H1 (cell line): ENCODE measurements at regions not wholly inside any gene's neighbourhood (a gene's known extent, or its start where the extent isn't known, plus 50 kb on each side); places are given as distances from the start of the nearest gene placed in this dataset.

Source experiments
- BCL11A ChIP-seq, 2 experiments: IDR thresholded peaks; one replicate each; pipeline ENCODE4 v1.6.1; 2011; ENCODE audit warnings: low read depth in 2 of 2, low read length in 2 of 2, mild to moderate bottlenecking in 2 of 2
- CEBPB ChIP-seq: IDR thresholded peaks from 2 replicates; pipeline ENCODE4 v1.6.1; 2012; ENCODE audit warnings: low read depth, low read length
- EGR1 ChIP-seq: IDR thresholded peaks from 2 replicates; pipeline ENCODE4 v1.6.1; 2011; ENCODE audit warnings: low read depth, low read length, borderline replicate concordance
- JUND ChIP-seq: IDR thresholded peaks from 2 replicates; pipeline ENCODE4 v1.6.1; 2011; ENCODE audit warnings: mild to moderate bottlenecking, improper control_type of control experiment, low read length
- RFX5 ChIP-seq: IDR thresholded peaks from 2 replicates; pipeline ENCODE4 v1.6.1; 2011; ENCODE audit warnings: low read depth, low read length, improper control_type of control experiment, borderline replicate concordance
- SIN3A ChIP-seq, 2 experiments: IDR thresholded peaks in 1 of 2; conservative IDR thresholded peaks in 1 of 2; 2 replicates each; pipeline ENCODE4 v1.6.1; 2011 to 2012; ENCODE audit warnings: low read length in 2 of 2, improper control_type of control experiment in 1 of 2, low read depth in 1 of 2, mild to moderate bottlenecking in 1 of 2
- SP1 ChIP-seq: IDR thresholded peaks from 2 replicates; pipeline ENCODE4 v1.6.1; 2011; ENCODE audit warnings: low read depth, low read length
- TF ChIP-seq, protein P1 (sequence below): fragments of 300-600 bp; sonication (generic); IDR thresholded peaks from 2 replicates; pipeline ENCODE4 v1.7.1; 2012; ENCODE audit warnings: low read length, moderate library complexity, mild to moderate bottlenecking, inconsistent platforms; ENCODE audit not compliant: insufficient replicate concordance
- TF ChIP-seq, protein P2 (sequence below): IDR thresholded peaks from 2 replicates; pipeline ENCODE4 v1.6.1; 2012; ENCODE audit warnings: low read length, inconsistent platforms

DNA sequence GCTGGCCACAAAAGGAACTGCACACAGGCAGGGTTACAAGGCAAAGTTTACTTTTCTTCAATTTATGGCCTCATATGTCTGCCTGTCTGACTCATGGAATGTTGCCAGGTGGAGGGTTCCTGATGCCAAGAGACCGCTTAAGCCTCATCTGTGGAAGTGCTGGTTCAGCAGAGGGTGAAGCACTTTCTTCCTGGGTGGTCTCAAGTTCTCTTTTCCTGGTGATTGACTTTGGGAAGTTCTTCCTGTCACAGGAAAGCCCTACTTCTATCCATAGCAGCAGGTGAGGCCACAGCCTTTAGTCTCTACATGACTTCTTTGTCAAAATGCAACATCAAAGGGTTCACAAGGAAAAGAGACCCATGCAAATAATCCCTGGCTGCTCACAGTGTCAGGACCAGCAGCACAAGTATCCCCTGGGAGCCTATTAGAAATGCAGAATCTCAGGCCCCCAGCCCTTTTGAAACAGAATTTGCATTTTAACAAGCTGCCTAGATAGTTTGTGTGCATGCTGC lies 81.4 kb upstream of the IGFBP7 start (continued):
- TF ChIP-seq, protein P1, sequence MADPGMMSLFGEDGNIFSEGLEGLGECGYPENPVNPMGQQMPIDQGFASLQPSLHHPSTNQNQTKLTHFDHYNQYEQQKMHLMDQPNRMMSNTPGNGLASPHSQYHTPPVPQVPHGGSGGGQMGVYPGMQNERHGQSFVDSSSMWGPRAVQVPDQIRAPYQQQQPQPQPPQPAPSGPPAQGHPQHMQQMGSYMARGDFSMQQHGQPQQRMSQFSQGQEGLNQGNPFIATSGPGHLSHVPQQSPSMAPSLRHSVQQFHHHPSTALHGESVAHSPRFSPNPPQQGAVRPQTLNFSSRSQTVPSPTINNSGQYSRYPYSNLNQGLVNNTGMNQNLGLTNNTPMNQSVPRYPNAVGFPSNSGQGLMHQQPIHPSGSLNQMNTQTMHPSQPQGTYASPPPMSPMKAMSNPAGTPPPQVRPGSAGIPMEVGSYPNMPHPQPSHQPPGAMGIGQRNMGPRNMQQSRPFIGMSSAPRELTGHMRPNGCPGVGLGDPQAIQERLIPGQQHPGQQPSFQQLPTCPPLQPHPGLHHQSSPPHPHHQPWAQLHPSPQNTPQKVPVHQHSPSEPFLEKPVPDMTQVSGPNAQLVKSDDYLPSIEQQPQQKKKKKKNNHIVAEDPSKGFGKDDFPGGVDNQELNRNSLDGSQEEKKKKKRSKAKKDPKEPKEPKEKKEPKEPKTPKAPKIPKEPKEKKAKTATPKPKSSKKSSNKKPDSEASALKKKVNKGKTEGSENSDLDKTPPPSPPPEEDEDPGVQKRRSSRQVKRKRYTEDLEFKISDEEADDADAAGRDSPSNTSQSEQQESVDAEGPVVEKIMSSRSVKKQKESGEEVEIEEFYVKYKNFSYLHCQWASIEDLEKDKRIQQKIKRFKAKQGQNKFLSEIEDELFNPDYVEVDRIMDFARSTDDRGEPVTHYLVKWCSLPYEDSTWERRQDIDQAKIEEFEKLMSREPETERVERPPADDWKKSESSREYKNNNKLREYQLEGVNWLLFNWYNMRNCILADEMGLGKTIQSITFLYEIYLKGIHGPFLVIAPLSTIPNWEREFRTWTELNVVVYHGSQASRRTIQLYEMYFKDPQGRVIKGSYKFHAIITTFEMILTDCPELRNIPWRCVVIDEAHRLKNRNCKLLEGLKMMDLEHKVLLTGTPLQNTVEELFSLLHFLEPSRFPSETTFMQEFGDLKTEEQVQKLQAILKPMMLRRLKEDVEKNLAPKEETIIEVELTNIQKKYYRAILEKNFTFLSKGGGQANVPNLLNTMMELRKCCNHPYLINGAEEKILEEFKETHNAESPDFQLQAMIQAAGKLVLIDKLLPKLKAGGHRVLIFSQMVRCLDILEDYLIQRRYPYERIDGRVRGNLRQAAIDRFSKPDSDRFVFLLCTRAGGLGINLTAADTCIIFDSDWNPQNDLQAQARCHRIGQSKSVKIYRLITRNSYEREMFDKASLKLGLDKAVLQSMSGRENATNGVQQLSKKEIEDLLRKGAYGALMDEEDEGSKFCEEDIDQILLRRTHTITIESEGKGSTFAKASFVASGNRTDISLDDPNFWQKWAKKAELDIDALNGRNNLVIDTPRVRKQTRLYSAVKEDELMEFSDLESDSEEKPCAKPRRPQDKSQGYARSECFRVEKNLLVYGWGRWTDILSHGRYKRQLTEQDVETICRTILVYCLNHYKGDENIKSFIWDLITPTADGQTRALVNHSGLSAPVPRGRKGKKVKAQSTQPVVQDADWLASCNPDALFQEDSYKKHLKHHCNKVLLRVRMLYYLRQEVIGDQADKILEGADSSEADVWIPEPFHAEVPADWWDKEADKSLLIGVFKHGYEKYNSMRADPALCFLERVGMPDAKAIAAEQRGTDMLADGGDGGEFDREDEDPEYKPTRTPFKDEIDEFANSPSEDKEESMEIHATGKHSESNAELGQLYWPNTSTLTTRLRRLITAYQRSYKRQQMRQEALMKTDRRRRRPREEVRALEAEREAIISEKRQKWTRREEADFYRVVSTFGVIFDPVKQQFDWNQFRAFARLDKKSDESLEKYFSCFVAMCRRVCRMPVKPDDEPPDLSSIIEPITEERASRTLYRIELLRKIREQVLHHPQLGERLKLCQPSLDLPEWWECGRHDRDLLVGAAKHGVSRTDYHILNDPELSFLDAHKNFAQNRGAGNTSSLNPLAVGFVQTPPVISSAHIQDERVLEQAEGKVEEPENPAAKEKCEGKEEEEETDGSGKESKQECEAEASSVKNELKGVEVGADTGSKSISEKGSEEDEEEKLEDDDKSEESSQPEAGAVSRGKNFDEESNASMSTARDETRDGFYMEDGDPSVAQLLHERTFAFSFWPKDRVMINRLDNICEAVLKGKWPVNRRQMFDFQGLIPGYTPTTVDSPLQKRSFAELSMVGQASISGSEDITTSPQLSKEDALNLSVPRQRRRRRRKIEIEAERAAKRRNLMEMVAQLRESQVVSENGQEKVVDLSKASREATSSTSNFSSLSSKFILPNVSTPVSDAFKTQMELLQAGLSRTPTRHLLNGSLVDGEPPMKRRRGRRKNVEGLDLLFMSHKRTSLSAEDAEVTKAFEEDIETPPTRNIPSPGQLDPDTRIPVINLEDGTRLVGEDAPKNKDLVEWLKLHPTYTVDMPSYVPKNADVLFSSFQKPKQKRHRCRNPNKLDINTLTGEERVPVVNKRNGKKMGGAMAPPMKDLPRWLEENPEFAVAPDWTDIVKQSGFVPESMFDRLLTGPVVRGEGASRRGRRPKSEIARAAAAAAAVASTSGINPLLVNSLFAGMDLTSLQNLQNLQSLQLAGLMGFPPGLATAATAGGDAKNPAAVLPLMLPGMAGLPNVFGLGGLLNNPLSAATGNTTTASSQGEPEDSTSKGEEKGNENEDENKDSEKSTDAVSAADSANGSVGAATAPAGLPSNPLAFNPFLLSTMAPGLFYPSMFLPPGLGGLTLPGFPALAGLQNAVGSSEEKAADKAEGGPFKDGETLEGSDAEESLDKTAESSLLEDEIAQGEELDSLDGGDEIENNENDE = peak; percentile 67
- peak; percentile 55; the same call in 1 of the 2 replicates for TF ChIP-seq EGR1
- TF ChIP-seq CEBPB = no peak
- TF ChIP-seq RFX5 = no peak
- 0 out of 2 replicates have a peak, but pooled peaks have one; percentile 41 for TF ChIP-seq SP1
- 0 out of 4 replicates have a peak, but pooled peaks have one; percentile 34 to 72 for TF ChIP-seq SIN3A (conservative IDR thresholded peaks at IDR 0.05 in 1 of 2, IDR thresholded peaks at IDR 0.05 in 1 of 2; ENCODE audit: low read depth in 1 of 2, low read length in 2 of 2)
- no peak for TF ChIP-seq BCL11A (IDR thresholded peaks at IDR 0.05; ENCODE audit: low read depth in 2 of 2, low read length in 2 of 2)
- TF ChIP-seq, protein P2, sequence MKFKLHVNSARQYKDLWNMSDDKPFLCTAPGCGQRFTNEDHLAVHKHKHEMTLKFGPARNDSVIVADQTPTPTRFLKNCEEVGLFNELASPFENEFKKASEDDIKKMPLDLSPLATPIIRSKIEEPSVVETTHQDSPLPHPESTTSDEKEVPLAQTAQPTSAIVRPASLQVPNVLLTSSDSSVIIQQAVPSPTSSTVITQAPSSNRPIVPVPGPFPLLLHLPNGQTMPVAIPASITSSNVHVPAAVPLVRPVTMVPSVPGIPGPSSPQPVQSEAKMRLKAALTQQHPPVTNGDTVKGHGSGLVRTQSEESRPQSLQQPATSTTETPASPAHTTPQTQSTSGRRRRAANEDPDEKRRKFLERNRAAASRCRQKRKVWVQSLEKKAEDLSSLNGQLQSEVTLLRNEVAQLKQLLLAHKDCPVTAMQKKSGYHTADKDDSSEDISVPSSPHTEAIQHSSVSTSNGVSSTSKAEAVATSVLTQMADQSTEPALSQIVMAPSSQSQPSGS = no peak
- 0 out of 2 replicates have a peak, but pooled peaks have one; percentile 15 for TF ChIP-seq JUND
